ENCODE measurements at regions not wholly inside any gene's neighbourhood (a gene's known extent, or its start where the extent isn't known, plus 50 kb on each side); places are given as distances from the start of the nearest gene placed in this dataset.
"Not testable (repeated sequence)": the region's sequence is repeated elsewhere in the genome, so short reads cannot be mapped to it uniquely, and the experiment has no call there.

DNA sequence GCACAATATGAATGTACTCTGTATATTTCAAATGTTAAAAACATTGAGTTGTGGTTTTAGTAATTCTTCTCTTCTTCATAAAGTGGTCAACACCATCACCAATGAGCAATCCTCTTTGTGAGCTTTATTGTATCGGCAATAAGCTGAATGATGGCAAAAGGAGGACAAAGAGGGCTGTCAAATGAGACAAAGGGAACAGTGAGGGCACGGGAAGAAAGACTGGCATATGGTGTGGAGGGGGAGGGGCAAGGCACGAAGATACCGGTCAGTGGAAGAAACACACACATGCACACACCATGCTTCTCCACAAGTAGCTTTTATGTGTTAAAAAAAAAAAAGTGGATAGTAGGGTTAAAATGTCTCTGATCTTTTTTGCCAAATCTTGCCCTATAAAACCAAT, 506.8 kb upstream of the CITED2 start:
- H2AFZ ChIP-seq (ENCODE audit: low read depth, low read length): no peak overlapping the region
- peak overlapping the region in 1 of 2 experiments; percentile 61 for H3K18ac ChIP-seq (ENCODE audit: low read depth in 1 of 2, low read length in 2 of 2)
- WGBS: 83% methylated on average over 1 of the region's 4 CpGs
- no peak overlapping the region for H2BK120ac ChIP-seq (ENCODE audit: low read depth, low read length)
- H3K4me2 ChIP-seq (ENCODE audit: low read length, poor library complexity, severe bottlenecking): no peak overlapping the region
- H3K27ac ChIP-seq (ENCODE audit: low read length, poor library complexity, severe bottlenecking): no peak overlapping the region
- no peak overlapping the region for H4K91ac ChIP-seq (ENCODE audit: low read length)
- H4K8ac ChIP-seq (ENCODE audit: low read length): no peak overlapping the region
- H3K4me3 ChIP-seq (ENCODE audit: insufficient read depth in 1 of 2, low read depth in 1 of 2, low read length in 2 of 2): no peak overlapping the region
- H3K14ac ChIP-seq (ENCODE audit: low read length in 2 of 2): no peak overlapping the region
- H3K4me1 ChIP-seq (ENCODE audit: control insufficient read depth, insufficient read depth, low read depth, low read length): peaks cover 3% of the 10 kb centered on the region
- H3K36me3 ChIP-seq (ENCODE audit: control insufficient read depth in 1 of 2, insufficient read depth in 2 of 2, low read depth in 1 of 2, low read length in 2 of 2): no peaks in the 10 kb centered on the region
- H2AK5ac ChIP-seq (ENCODE audit: low read length, severe bottlenecking): peak overlapping the region; percentile 31
- no peaks in the 10 kb centered on the region for H3K9me3 ChIP-seq (ENCODE audit: control insufficient read depth, low read length)
- H3K23ac ChIP-seq (ENCODE audit: low read length in 2 of 2): no peak overlapping the region
- DNase-seq: no peak
- H3K9ac ChIP-seq (ENCODE audit: low read length): no peak overlapping the region
- H3K27me3 ChIP-seq (ENCODE audit: control insufficient read depth in 1 of 2, insufficient read depth in 1 of 2, low read length in 2 of 2): no peaks in the 10 kb centered on the region
- H2BK15ac ChIP-seq (ENCODE audit: low read depth, poor library complexity, severe bottlenecking): peak overlapping the region; percentile 6
- H3K4ac ChIP-seq (ENCODE audit: low read depth in 1 of 2, low read length in 2 of 2): peak overlapping the region in 1 of 2 experiments; percentile 40
- H2BK5ac ChIP-seq (ENCODE audit: low read depth, low read length, poor library complexity, severe bottlenecking): no peak overlapping the region
- peak overlapping the region in 1 of 2 experiments; percentile 65 for H2BK12ac ChIP-seq (ENCODE audit: low read length in 2 of 2)
- H3K79me1 ChIP-seq (replicated peaks; ENCODE audit: low read length, poor library complexity, severe bottlenecking): no peaks in the 10 kb centered on the region

DNA sequence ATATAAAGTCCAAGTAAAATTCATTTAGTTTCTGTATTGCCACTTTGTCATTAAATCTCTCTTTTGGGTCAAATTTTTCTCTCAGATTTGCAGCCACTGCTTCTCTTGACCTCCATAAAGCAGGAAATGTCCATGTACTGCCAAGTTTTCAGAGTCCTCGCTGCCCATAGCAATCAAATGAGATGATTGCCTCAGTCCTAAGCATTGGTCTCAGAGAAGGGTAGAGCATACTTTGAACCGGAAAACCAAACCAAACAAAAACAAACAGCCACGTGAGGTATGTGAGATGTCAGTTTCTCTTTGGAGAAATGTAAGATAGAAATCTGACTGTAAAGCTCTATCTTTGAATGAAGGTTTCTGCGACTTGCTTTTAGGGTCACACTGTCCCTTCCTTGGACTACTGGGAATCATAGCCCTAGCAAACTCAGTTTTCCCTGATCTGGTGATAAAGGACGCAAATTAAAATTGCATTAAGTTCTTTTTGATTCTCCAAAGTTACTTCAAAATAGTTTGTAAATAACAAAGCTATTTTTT, 505.4 kb upstream of the CITED2 start:
- Histone ChIP-seq H2BK5ac (ENCODE audit: low read depth, low read length, poor library complexity, severe bottlenecking) (no peak overlapping the region), H3K4me3 (ENCODE audit: insufficient read depth in 1 of 2, low read depth in 1 of 2, low read length in 2 of 2) (no peak overlapping the region), H3K4me1 (ENCODE audit: control insufficient read depth, insufficient read depth, low read depth, low read length) (peaks cover 3% of the 10 kb centered on the region), H2BK120ac (ENCODE audit: low read depth, low read length) (no peak overlapping the region), H3K9ac (ENCODE audit: low read length) (no peak overlapping the region), H3K9me3 (ENCODE audit: control insufficient read depth, low read length) (no peaks in the 10 kb centered on the region), H3K36me3 (ENCODE audit: control insufficient read depth in 1 of 2, insufficient read depth in 2 of 2, low read depth in 1 of 2, low read length in 2 of 2) (no peaks in the 10 kb centered on the region), H2AK5ac (ENCODE audit: low read length, severe bottlenecking) (peak overlapping the region; percentile 67), H3K4ac (ENCODE audit: low read depth in 1 of 2, low read length in 2 of 2) (no peak overlapping the region), H2BK12ac (ENCODE audit: low read length in 2 of 2) (no peak overlapping the region), H2AFZ (ENCODE audit: low read depth, low read length) (no peak overlapping the region), H4K8ac (ENCODE audit: low read length) (peak overlapping the region; percentile 49), H3K27me3 (ENCODE audit: control insufficient read depth in 1 of 2, insufficient read depth in 1 of 2, low read length in 2 of 2) (no peaks in the 10 kb centered on the region), H3K23ac (ENCODE audit: low read length in 2 of 2) (no peak overlapping the region), H3K18ac (ENCODE audit: low read depth in 1 of 2, low read length in 2 of 2) (no peak overlapping the region), H3K4me2 (ENCODE audit: low read length, poor library complexity, severe bottlenecking) (no peak overlapping the region), H3K14ac (ENCODE audit: low read length in 2 of 2) (no peak overlapping the region), H4K91ac (ENCODE audit: low read length) (no peak overlapping the region), H2BK15ac (ENCODE audit: low read depth, poor library complexity, severe bottlenecking) (no peak overlapping the region), H3K79me1 (replicated peaks; ENCODE audit: low read length, poor library complexity, severe bottlenecking) (no peaks in the 10 kb centered on the region), H3K27ac (ENCODE audit: low read length, poor library complexity, severe bottlenecking) (no peak overlapping the region)
- DNase-seq: peak; percentile 19
- WGBS: 56% methylated on average over 2 of the region's 5 CpGs

DNA sequence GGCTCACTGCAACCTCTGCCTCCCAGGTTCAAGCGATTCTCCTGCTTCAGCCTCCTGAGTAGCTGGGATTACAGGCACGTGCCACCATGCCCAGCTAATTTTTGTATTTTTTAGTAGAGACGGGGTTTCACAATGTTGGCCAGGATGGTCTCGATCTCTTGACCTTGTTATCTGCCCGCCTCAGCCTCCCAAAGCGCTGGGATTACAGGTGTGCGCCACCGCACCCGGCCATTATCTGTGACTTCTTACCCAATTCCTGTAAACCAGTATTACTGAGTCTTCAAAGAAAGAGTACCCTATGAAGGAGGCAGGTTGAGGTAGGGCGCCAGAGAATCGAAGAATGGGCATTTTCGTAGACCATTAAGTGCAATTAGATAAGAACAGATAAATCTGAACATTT, 504.8 kb upstream of the CITED2 start:
- not testable (repeated sequence) for H4K91ac ChIP-seq (ENCODE audit: low read length); H3K79me1 ChIP-seq (replicated peaks; ENCODE audit: low read length, poor library complexity, severe bottlenecking); H3K14ac ChIP-seq (ENCODE audit: low read length in 2 of 2); H2BK15ac ChIP-seq (ENCODE audit: low read depth, poor library complexity, severe bottlenecking); H3K4me2 ChIP-seq (ENCODE audit: low read length, poor library complexity, severe bottlenecking); H4K8ac ChIP-seq (ENCODE audit: low read length); H3K4me1 ChIP-seq (ENCODE audit: control insufficient read depth, insufficient read depth, low read depth, low read length); H3K36me3 ChIP-seq (ENCODE audit: control insufficient read depth in 1 of 2, insufficient read depth in 2 of 2, low read depth in 1 of 2, low read length in 2 of 2); H3K9me3 ChIP-seq (ENCODE audit: control insufficient read depth, low read length); H2AFZ ChIP-seq (ENCODE audit: low read depth, low read length); DNase-seq; H3K27ac ChIP-seq (ENCODE audit: low read length, poor library complexity, severe bottlenecking); H2BK5ac ChIP-seq (ENCODE audit: low read depth, low read length, poor library complexity, severe bottlenecking); H2BK12ac ChIP-seq (ENCODE audit: low read length in 2 of 2); H3K23ac ChIP-seq (ENCODE audit: low read length in 2 of 2); H2AK5ac ChIP-seq (ENCODE audit: low read length, severe bottlenecking); H3K9ac ChIP-seq (ENCODE audit: low read length); H3K4me3 ChIP-seq (ENCODE audit: insufficient read depth in 1 of 2, low read depth in 1 of 2, low read length in 2 of 2); H3K27me3 ChIP-seq (ENCODE audit: control insufficient read depth in 1 of 2, insufficient read depth in 1 of 2, low read length in 2 of 2); H3K4ac ChIP-seq (ENCODE audit: low read depth in 1 of 2, low read length in 2 of 2)
- H2BK120ac ChIP-seq (ENCODE audit: low read depth, low read length): peak overlapping the region; percentile 19
- 99% methylated on average over 7 of the region's 12 CpGs for WGBS
- peak overlapping the region in 1 of 2 experiments; percentile 43 for H3K18ac ChIP-seq (ENCODE audit: low read depth in 1 of 2, low read length in 2 of 2)

DNA sequence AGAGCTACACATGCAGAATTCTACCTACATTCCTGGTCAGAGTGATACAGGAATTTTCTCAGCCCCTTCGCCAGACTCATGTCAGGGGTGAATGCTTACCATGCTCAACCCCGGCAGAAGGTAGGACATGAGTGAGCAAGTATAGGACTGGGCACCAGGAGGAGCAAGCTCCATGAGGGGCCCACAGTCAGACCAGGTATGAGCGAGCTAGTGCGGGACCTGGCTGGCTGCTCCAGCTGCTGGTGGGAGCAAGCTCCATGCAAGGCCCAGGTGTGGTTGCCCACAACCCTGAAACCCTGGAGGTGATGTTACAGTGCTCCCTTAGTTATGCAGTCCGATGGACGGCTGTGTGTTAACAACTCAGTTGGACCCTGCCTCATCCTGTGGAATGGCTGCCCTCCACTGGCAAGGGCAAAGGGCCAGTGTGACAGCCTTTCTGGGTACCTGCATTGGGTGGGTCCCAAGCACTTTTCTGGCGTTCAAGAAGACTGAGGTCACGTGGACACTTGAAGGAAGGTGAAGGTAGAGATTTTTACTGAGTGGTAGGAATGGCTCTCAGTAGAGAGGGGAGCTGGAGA, 503.5 kb upstream of the CITED2 start:
- Histone ChIP-seq H3K23ac (ENCODE audit: low read length in 2 of 2) (no peak overlapping the region), H4K91ac (ENCODE audit: low read length) (peak overlapping the region; percentile 64), H3K27me3 (ENCODE audit: control insufficient read depth in 1 of 2, insufficient read depth in 1 of 2, low read length in 2 of 2) (no peaks in the 10 kb centered on the region), H3K27ac (ENCODE audit: low read length, poor library complexity, severe bottlenecking) (no peak overlapping the region), H3K4me3 (ENCODE audit: insufficient read depth in 1 of 2, low read depth in 1 of 2, low read length in 2 of 2) (no peak overlapping the region), H4K8ac (ENCODE audit: low read length) (no peak overlapping the region), H3K14ac (ENCODE audit: low read length in 2 of 2) (peak overlapping the region in 1 of 2 experiments; percentile 69), H3K9me3 (ENCODE audit: control insufficient read depth, low read length) (no peaks in the 10 kb centered on the region), H3K9ac (ENCODE audit: low read length) (no peak overlapping the region), H2BK5ac (ENCODE audit: low read depth, low read length, poor library complexity, severe bottlenecking) (no peak overlapping the region), H2BK12ac (ENCODE audit: low read length in 2 of 2) (peak overlapping the region; percentile 17 to 72), H3K18ac (ENCODE audit: low read depth in 1 of 2, low read length in 2 of 2) (peak overlapping the region in 1 of 2 experiments; percentile 37), H2AFZ (ENCODE audit: low read depth, low read length) (no peak overlapping the region), H3K79me1 (replicated peaks; ENCODE audit: low read length, poor library complexity, severe bottlenecking) (no peaks in the 10 kb centered on the region), H3K36me3 (ENCODE audit: control insufficient read depth in 1 of 2, insufficient read depth in 2 of 2, low read depth in 1 of 2, low read length in 2 of 2) (no peaks in the 10 kb centered on the region), H3K4ac (ENCODE audit: low read depth in 1 of 2, low read length in 2 of 2) (peak overlapping the region in 1 of 2 experiments; percentile 54), H2BK120ac (ENCODE audit: low read depth, low read length) (no peak overlapping the region), H2BK15ac (ENCODE audit: low read depth, poor library complexity, severe bottlenecking) (no peak overlapping the region), H3K4me2 (ENCODE audit: low read length, poor library complexity, severe bottlenecking) (no peak overlapping the region), H3K4me1 (ENCODE audit: control insufficient read depth, insufficient read depth, low read depth, low read length) (peaks cover 3% of the 10 kb centered on the region), H2AK5ac (ENCODE audit: low read length, severe bottlenecking) (peak overlapping the region; percentile 6)
- DNase-seq: no peak
- 97% methylated on average over 8 of the region's 8 CpGs for WGBS
